K562 (cell line): ENCODE measurements at regions not wholly inside any gene's neighbourhood (a gene's known extent, or its start where the extent isn't known, plus 50 kb on each side); places are given as distances from the start of the nearest gene placed in this dataset.

Source experiments
- E2F1 ChIP-seq: sonication (generic); formaldehyde crosslinking; IDR thresholded peaks from 2 replicates; pipeline ENCODE4 v1.8.1; 2023; ENCODE audit warnings: mild to moderate bottlenecking, missing genetic modification reagents, moderate library complexity
- ERF ChIP-seq: fragments of 450-650 bp; formaldehyde crosslinking; IDR thresholded peaks from 2 replicates; pipeline ENCODE4 v1.4.0; 2020; ENCODE audit warnings: mild to moderate bottlenecking, mixed read lengths
- FOSL1 ChIP-seq: fragments of 200-800 bp; sonication (Bioruptor generic); conservative IDR thresholded peaks from 2 replicates; pipeline ENCODE4 v1.6.1; 2016; ENCODE audit warnings: missing genetic modification characterization, missing compliant biosample characterization
- MXD1 ChIP-seq: fragments of 250-450 bp; sonication (Bioruptor Pico); IDR thresholded peaks from 2 replicates; pipeline ENCODE4 v1.8.0; 2021; ENCODE audit warnings: borderline replicate concordance, mild to moderate bottlenecking, moderate library complexity; ENCODE audit not compliant: poor library complexity, severe bottlenecking
- MXI1 ChIP-seq: IDR thresholded peaks from 2 replicates; pipeline ENCODE4 v1.6.1; 2011; ENCODE audit warnings: low read depth, mild to moderate bottlenecking, improper control_type of control experiment, low read length
- NEUROD1 ChIP-seq: fragments of 150-350 bp; IDR thresholded peaks from 2 replicates; pipeline ENCODE4 v1.6.1; 2014; ENCODE audit warnings: borderline replicate concordance, low read length, low read depth; ENCODE audit not compliant: partially characterized antibody
- XRCC4 ChIP-seq: IDR thresholded peaks from one replicate; pipeline ENCODE4 v1.6.1; 2011; ENCODE audit not compliant: insufficient read depth, insufficient read length; ENCODE audit errors: extremely low read depth
- ZNF124 ChIP-seq: sonication (generic); formaldehyde crosslinking; IDR thresholded peaks from 2 replicates; pipeline ENCODE4 v1.8.1; 2022; ENCODE audit warnings: missing genetic modification reagents
- ZNF274 ChIP-seq: IDR thresholded peaks from 2 replicates; pipeline ENCODE4 v1.6.1; 2011; ENCODE audit warnings: low read depth, mild to moderate bottlenecking, low read length, moderate library complexity, borderline replicate concordance
- ZNF644 ChIP-seq: fragments of 200-800 bp; sonication (Bioruptor generic); IDR thresholded peaks from 2 replicates; pipeline ENCODE4 v1.6.1; 2016; ENCODE audit warnings: low read depth, missing genetic modification characterization, missing compliant biosample characterization
- TF ChIP-seq, protein P1 (sequence below), 3 experiments: IDR thresholded peaks in 2 of 3; conservative IDR thresholded peaks in 1 of 3; 2 replicates each; pipeline ENCODE4 v1.5.1; 2011 to 2012; ENCODE audit warnings: low read length in 3 of 3, mild to moderate bottlenecking in 3 of 3, control low read depth in 2 of 3, improper control_type of control experiment in 1 of 3, inconsistent platforms in 1 of 3, low read depth in 1 of 3, mixed read lengths in 1 of 3, moderate library complexity in 1 of 3; ENCODE audit not compliant: insufficient read depth in 2 of 3
- TF ChIP-seq, protein P2 (sequence below): sonication (generic); formaldehyde crosslinking; IDR thresholded peaks from 2 replicates; pipeline ENCODE4 v1.8.1; 2023; ENCODE audit warnings: mild to moderate bottlenecking, missing genetic modification reagents
- TF ChIP-seq, protein P3 (sequence below): fragments of 250-450 bp; sonication (Bioruptor Pico); IDR thresholded peaks from 2 replicates; pipeline ENCODE4 v1.8.0; 2022; ENCODE audit warnings: moderate library complexity, mild to moderate bottlenecking, inconsistent platforms

- TF ChIP-seq, protein P1, sequence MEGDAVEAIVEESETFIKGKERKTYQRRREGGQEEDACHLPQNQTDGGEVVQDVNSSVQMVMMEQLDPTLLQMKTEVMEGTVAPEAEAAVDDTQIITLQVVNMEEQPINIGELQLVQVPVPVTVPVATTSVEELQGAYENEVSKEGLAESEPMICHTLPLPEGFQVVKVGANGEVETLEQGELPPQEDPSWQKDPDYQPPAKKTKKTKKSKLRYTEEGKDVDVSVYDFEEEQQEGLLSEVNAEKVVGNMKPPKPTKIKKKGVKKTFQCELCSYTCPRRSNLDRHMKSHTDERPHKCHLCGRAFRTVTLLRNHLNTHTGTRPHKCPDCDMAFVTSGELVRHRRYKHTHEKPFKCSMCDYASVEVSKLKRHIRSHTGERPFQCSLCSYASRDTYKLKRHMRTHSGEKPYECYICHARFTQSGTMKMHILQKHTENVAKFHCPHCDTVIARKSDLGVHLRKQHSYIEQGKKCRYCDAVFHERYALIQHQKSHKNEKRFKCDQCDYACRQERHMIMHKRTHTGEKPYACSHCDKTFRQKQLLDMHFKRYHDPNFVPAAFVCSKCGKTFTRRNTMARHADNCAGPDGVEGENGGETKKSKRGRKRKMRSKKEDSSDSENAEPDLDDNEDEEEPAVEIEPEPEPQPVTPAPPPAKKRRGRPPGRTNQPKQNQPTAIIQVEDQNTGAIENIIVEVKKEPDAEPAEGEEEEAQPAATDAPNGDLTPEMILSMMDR (IDR thresholded peaks at IDR 0.05 in 2 of 3, conservative IDR thresholded peaks at IDR 0.05 in 1 of 3; ENCODE audit: insufficient read depth in 2 of 3, low read depth in 1 of 3, low read length in 3 of 3), result no peak
- TF ChIP-seq NEUROD1 (no peak), ERF (CRISPR knock-in tag) (no peak), MXI1 (no peak), ZNF274 (no peak), ZNF124 (CRISPR knock-in tag) (no peak), XRCC4 (no peak), MXD1 (CRISPR knock-in tag) (no peak), E2F1 (CRISPR knock-in tag) (no peak), FOSL1 (tag) (no peak), ZNF644 (no peak)
- TF ChIP-seq, protein P2, sequence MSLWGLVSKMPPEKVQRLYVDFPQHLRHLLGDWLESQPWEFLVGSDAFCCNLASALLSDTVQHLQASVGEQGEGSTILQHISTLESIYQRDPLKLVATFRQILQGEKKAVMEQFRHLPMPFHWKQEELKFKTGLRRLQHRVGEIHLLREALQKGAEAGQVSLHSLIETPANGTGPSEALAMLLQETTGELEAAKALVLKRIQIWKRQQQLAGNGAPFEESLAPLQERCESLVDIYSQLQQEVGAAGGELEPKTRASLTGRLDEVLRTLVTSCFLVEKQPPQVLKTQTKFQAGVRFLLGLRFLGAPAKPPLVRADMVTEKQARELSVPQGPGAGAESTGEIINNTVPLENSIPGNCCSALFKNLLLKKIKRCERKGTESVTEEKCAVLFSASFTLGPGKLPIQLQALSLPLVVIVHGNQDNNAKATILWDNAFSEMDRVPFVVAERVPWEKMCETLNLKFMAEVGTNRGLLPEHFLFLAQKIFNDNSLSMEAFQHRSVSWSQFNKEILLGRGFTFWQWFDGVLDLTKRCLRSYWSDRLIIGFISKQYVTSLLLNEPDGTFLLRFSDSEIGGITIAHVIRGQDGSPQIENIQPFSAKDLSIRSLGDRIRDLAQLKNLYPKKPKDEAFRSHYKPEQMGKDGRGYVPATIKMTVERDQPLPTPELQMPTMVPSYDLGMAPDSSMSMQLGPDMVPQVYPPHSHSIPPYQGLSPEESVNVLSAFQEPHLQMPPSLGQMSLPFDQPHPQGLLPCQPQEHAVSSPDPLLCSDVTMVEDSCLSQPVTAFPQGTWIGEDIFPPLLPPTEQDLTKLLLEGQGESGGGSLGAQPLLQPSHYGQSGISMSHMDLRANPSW (CRISPR knock-in tag), result no peak
- TF ChIP-seq, protein P3, sequence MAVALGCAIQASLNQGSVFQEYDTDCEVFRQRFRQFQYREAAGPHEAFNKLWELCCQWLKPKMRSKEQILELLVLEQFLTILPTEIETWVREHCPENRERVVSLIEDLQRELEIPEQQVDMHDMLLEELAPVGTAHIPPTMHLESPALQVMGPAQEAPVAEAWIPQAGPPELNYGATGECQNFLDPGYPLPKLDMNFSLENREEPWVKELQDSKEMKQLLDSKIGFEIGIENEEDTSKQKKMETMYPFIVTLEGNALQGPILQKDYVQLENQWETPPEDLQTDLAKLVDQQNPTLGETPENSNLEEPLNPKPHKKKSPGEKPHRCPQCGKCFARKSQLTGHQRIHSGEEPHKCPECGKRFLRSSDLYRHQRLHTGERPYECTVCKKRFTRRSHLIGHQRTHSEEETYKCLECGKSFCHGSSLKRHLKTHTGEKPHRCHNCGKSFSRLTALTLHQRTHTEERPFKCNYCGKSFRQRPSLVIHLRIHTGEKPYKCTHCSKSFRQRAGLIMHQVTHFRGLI, result no peak
Observed at GRCh38 chr7:17485904-17486303, 187.5 kb downstream of the AHR start.
